HepG2 (cell line): ENCODE measurements at regions not wholly inside any gene's neighbourhood (a gene's known extent, or its start where the extent isn't known, plus 50 kb on each side); places are given as distances from the start of the nearest gene placed in this dataset.
A peak's percentile ranks its signal among the peaks of the same experiment; 100 is the strongest.

Experiments
- CEBPB ChIP-seq: IDR thresholded peaks from 2 replicates; pipeline ENCODE4 v1.6.1; 2011; ENCODE audit warnings: low read depth, low read length, improper control_type of control experiment, borderline replicate concordance
- ELF4 ChIP-seq: sonication (generic); formaldehyde crosslinking; IDR thresholded peaks from 2 replicates; pipeline ENCODE4 v1.5.0; 2020; ENCODE audit warnings: missing genetic modification reagents, mild to moderate bottlenecking, moderate library complexity, borderline replicate concordance
- HDAC1 ChIP-seq: sonication (generic); formaldehyde crosslinking; IDR thresholded peaks from 2 replicates; pipeline ENCODE4 v1.5.1; 2020; ENCODE audit warnings: mild to moderate bottlenecking, missing genetic modification reagents
- MEF2D ChIP-seq: sonication (generic); formaldehyde crosslinking; IDR thresholded peaks from 2 replicates; pipeline ENCODE4 v1.5.1; 2020; ENCODE audit warnings: mild to moderate bottlenecking, missing genetic modification reagents
- MZF1 ChIP-seq: sonication (generic); formaldehyde crosslinking; IDR thresholded peaks from 2 replicates; pipeline ENCODE4 v1.8.1; 2023; ENCODE audit warnings: mild to moderate bottlenecking, missing genetic modification reagents, borderline replicate concordance
- NR2F6 ChIP-seq, 2 experiments: IDR thresholded peaks; 2 replicates each; pipeline ENCODE4 v1.6.1; 2016; ENCODE audit warnings: antibody characterized with exemption in 1 of 2, mild to moderate bottlenecking in 1 of 2
- RFX5 ChIP-seq: IDR thresholded peaks from 2 replicates; pipeline ENCODE4 v1.6.1; 2011; ENCODE audit warnings: low read depth, low read length, improper control_type of control experiment
- ZFP82 ChIP-seq: sonication (generic); formaldehyde crosslinking; IDR thresholded peaks from 2 replicates; pipeline ENCODE4 v1.5.1; 2020; ENCODE audit warnings: mild to moderate bottlenecking, missing genetic modification reagents, borderline replicate concordance
- ZFYVE20 ChIP-seq: sonication (generic); formaldehyde crosslinking; IDR thresholded peaks from 2 replicates; pipeline ENCODE4 v1.8.0; 2023; ENCODE audit warnings: low read depth, mild to moderate bottlenecking, moderate library complexity, missing genetic modification reagents, borderline replicate concordance
- ZMYM4 ChIP-seq: sonication (generic); formaldehyde crosslinking; IDR thresholded peaks from 2 replicates; pipeline ENCODE4 v1.8.1; 2023; ENCODE audit warnings: mild to moderate bottlenecking, missing genetic modification reagents
- ZNF652 ChIP-seq: IDR thresholded peaks from 2 replicates; pipeline ENCODE4 v1.6.1; 2016; ENCODE audit warnings: low read depth, borderline replicate concordance
- ZNF777 ChIP-seq: sonication (generic); formaldehyde crosslinking; IDR thresholded peaks from 2 replicates; pipeline ENCODE4 v1.4.0; 2020; ENCODE audit warnings: missing genetic modification reagents
- TF ChIP-seq, protein P1 (sequence below): sonication (generic); formaldehyde crosslinking; IDR thresholded peaks from 2 replicates; pipeline ENCODE4 v1.4.0; 2020; ENCODE audit warnings: mild to moderate bottlenecking, missing genetic modification reagents, borderline replicate concordance
- TF ChIP-seq, protein P2 (sequence below): sonication (generic); formaldehyde crosslinking; IDR thresholded peaks from 2 replicates; pipeline ENCODE4 v1.9.0; 2021; ENCODE audit warnings: missing genetic modification reagents, mild to moderate bottlenecking, borderline replicate concordance
- TF ChIP-seq, protein P3 (sequence below): fragments of 450-650 bp; IDR thresholded peaks from 2 replicates; pipeline ENCODE4 v1.6.1; 2016
- TF ChIP-seq, protein P4 (sequence below): sonication (generic); formaldehyde crosslinking; IDR thresholded peaks from 2 replicates; pipeline ENCODE4 v1.4.0; 2020; ENCODE audit warnings: missing genetic modification reagents, borderline replicate concordance
- TF ChIP-seq, protein P5 (sequence below): sonication (generic); formaldehyde crosslinking; IDR thresholded peaks from 2 replicates; pipeline ENCODE4 v1.4.0; 2020; ENCODE audit warnings: mild to moderate bottlenecking, missing genetic modification reagents

DNA sequence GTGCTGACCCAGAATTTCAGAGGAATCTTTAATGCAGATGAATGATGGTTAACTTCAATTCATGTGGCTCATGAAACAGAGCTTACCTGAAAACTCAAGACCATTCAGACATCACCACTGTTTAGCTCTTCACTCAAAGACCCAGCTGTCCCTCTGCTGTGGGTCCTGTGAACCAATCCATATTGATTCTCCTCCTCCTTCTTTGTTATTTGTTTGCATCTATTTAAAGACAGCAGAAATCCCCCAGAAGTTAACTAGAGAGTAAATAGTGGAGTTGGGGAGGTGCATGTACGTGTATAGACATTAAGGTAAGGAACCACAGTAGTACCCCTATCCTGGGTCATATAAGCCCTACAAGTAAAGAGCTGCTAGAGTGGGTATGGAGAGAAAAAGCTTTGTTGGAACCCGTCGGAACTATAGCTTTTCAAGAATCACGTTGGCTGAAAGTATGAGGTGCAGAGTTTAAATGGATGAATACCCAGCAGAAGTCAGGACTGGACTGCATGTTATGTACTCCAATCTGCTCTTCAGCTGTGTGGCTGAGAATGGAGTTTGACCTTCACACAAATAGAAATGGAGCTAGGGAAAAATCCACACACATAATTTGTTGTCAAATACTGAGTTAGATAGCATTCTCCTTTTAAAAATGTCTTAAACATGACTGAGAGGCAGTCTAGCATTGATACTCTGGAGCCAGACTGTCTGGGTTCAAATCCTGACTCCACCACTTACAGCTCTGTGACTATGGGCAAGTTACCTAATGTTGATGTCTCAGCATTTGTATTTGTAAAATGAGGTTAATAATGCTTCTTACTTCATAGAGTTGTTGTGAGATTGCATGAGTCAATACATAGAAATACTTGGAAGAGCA, 81.7 kb upstream of the HK2 start (continued):
- TF ChIP-seq, protein P1, sequence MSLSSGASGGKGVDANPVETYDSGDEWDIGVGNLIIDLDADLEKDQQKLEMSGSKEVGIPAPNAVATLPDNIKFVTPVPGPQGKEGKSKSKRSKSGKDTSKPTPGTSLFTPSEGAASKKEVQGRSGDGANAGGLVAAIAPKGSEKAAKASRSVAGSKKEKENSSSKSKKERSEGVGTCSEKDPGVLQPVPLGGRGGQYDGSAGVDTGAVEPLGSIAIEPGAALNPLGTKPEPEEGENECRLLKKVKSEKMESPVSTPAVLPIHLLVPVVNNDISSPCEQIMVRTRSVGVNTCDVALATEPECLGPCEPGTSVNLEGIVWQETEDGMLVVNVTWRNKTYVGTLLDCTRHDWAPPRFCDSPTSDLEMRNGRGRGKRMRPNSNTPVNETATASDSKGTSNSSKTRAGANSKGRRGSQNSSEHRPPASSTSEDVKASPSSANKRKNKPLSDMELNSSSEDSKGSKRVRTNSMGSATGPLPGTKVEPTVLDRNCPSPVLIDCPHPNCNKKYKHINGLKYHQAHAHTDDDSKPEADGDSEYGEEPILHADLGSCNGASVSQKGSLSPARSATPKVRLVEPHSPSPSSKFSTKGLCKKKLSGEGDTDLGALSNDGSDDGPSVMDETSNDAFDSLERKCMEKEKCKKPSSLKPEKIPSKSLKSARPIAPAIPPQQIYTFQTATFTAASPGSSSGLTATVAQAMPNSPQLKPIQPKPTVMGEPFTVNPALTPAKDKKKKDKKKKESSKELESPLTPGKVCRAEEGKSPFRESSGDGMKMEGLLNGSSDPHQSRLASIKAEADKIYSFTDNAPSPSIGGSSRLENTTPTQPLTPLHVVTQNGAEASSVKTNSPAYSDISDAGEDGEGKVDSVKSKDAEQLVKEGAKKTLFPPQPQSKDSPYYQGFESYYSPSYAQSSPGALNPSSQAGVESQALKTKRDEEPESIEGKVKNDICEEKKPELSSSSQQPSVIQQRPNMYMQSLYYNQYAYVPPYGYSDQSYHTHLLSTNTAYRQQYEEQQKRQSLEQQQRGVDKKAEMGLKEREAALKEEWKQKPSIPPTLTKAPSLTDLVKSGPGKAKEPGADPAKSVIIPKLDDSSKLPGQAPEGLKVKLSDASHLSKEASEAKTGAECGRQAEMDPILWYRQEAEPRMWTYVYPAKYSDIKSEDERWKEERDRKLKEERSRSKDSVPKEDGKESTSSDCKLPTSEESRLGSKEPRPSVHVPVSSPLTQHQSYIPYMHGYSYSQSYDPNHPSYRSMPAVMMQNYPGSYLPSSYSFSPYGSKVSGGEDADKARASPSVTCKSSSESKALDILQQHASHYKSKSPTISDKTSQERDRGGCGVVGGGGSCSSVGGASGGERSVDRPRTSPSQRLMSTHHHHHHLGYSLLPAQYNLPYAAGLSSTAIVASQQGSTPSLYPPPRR = peak; percentile 62; the same call in 1 of the 2 replicates
- TF ChIP-seq MEF2D (CRISPR knock-in tag) = peak; percentile 86
- no peak for TF ChIP-seq RFX5
- TF ChIP-seq ZFYVE20 (CRISPR knock-in tag) = no peak
- TF ChIP-seq MZF1 (CRISPR knock-in tag) = no peak
- TF ChIP-seq, protein P2, sequence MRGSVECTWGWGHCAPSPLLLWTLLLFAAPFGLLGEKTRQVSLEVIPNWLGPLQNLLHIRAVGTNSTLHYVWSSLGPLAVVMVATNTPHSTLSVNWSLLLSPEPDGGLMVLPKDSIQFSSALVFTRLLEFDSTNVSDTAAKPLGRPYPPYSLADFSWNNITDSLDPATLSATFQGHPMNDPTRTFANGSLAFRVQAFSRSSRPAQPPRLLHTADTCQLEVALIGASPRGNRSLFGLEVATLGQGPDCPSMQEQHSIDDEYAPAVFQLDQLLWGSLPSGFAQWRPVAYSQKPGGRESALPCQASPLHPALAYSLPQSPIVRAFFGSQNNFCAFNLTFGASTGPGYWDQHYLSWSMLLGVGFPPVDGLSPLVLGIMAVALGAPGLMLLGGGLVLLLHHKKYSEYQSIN (CRISPR knock-in tag) = no peak
- TF ChIP-seq, protein P3, sequence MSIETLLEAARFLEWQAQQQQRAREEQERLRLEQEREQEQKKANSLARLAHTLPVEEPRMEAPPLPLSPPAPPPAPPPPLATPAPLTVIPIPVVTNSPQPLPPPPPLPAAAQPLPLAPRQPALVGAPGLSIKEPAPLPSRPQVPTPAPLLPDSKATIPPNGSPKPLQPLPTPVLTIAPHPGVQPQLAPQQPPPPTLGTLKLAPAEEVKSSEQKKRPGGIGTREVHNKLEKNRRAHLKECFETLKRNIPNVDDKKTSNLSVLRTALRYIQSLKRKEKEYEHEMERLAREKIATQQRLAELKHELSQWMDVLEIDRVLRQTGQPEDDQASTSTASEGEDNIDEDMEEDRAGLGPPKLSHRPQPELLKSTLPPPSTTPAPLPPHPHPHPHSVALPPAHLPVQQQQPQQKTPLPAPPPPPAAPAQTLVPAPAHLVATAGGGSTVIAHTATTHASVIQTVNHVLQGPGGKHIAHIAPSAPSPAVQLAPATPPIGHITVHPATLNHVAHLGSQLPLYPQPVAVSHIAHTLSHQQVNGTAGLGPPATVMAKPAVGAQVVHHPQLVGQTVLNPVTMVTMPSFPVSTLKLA = no peak
- peak; percentile 77 for TF ChIP-seq HDAC1 (CRISPR knock-in tag)
- TF ChIP-seq, protein P4, sequence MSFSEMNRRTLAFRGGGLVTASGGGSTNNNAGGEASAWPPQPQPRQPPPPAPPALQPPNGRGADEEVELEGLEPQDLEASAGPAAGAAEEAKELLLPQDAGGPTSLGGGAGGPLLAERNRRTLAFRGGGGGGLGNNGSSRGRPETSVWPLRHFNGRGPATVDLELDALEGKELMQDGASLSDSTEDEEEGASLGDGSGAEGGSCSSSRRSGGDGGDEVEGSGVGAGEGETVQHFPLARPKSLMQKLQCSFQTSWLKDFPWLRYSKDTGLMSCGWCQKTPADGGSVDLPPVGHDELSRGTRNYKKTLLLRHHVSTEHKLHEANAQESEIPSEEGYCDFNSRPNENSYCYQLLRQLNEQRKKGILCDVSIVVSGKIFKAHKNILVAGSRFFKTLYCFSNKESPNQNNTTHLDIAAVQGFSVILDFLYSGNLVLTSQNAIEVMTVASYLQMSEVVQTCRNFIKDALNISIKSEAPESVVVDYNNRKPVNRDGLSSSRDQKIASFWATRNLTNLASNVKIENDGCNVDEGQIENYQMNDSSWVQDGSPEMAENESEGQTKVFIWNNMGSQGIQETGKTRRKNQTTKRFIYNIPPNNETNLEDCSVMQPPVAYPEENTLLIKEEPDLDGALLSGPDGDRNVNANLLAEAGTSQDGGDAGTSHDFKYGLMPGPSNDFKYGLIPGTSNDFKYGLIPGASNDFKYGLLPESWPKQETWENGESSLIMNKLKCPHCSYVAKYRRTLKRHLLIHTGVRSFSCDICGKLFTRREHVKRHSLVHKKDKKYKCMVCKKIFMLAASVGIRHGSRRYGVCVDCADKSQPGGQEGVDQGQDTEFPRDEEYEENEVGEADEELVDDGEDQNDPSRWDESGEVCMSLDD = no peak
- no peak for TF ChIP-seq ZFP82
- peak; percentile 57; the same call in 1 of the 2 replicates for TF ChIP-seq ZMYM4 (CRISPR knock-in tag)
- TF ChIP-seq ELF4 = no peak
- TF ChIP-seq, protein P5, sequence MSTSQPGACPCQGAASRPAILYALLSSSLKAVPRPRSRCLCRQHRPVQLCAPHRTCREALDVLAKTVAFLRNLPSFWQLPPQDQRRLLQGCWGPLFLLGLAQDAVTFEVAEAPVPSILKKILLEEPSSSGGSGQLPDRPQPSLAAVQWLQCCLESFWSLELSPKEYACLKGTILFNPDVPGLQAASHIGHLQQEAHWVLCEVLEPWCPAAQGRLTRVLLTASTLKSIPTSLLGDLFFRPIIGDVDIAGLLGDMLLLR = no peak
- 0 out of 2 replicates have a peak, but pooled peaks have one; percentile 29 for TF ChIP-seq ZNF777 (CRISPR knock-in tag)
- TF ChIP-seq CEBPB = no peak
- no peak for TF ChIP-seq ZNF652 (CRISPR knock-in tag)
- peak; percentile 52 for TF ChIP-seq NR2F6 (IDR thresholded peaks at IDR 0.05)
- TF ChIP-seq NR2F6 (CRISPR knock-in tag; IDR thresholded peaks at IDR 0.05) = peak; percentile 29; the same call in 1 of the 2 replicates
